ENCODE measurements at regions not wholly inside any gene's neighbourhood (a gene's known extent, or its start where the extent isn't known, plus 50 kb on each side); places are given as distances from the start of the nearest gene placed in this dataset.

- Histone ChIP-seq H3K4me1 (no peaks in the 10 kb centered on the region), H3K4me3 (no peak overlapping the region), H3K27ac (no peak overlapping the region), H3K9me3 (no peaks in the 10 kb centered on the region), H3K36me3 (ENCODE audit: low read depth, missing control alignments) (no peaks in the 10 kb centered on the region), H3K27me3 (no peaks in the 10 kb centered on the region)
- WGBS, 2 donors, result 56 to 84% methylated on average over 2 of the region's 2 CpGs
- TF ChIP-seq, protein P1, sequence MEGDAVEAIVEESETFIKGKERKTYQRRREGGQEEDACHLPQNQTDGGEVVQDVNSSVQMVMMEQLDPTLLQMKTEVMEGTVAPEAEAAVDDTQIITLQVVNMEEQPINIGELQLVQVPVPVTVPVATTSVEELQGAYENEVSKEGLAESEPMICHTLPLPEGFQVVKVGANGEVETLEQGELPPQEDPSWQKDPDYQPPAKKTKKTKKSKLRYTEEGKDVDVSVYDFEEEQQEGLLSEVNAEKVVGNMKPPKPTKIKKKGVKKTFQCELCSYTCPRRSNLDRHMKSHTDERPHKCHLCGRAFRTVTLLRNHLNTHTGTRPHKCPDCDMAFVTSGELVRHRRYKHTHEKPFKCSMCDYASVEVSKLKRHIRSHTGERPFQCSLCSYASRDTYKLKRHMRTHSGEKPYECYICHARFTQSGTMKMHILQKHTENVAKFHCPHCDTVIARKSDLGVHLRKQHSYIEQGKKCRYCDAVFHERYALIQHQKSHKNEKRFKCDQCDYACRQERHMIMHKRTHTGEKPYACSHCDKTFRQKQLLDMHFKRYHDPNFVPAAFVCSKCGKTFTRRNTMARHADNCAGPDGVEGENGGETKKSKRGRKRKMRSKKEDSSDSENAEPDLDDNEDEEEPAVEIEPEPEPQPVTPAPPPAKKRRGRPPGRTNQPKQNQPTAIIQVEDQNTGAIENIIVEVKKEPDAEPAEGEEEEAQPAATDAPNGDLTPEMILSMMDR (IDR thresholded peaks at IDR 0.05), result no peak
- TF ChIP-seq POLR2A (IDR thresholded peaks at IDR 0.05), result no peak
- DNase-seq, result no peak
- intact Hi-C loops (cut with DNase I; ENCODE audit: low total_unique reads), result no loop called here
These were observed 218.3 kb upstream of the CPNE8 start for GRCh38 chr12:39123580-39124253.

- Histone ChIP-seq H3K4me3 (no peak overlapping the region), H3K36me3 (ENCODE audit: low read depth, missing control alignments) (no peaks in the 10 kb centered on the region), H3K27me3 (no peaks in the 10 kb centered on the region), H3K27ac (no peak overlapping the region), H3K9me3 (no peaks in the 10 kb centered on the region), H3K4me1 (no peaks in the 10 kb centered on the region)
- TF ChIP-seq, protein P1 (IDR thresholded peaks at IDR 0.05), result no peak
- TF ChIP-seq POLR2A (IDR thresholded peaks at IDR 0.05), result no peak
- intact Hi-C loops (cut with DNase I; ENCODE audit: low total_unique reads), result no loop called here
- DNase-seq, result no peak
- WGBS, 2 donors, result 91% methylated on average over 6 of the region's 6 CpGs
These were observed 217.3 kb upstream of the CPNE8 start for GRCh38 chr12:39122562-39123204.

DNA sequence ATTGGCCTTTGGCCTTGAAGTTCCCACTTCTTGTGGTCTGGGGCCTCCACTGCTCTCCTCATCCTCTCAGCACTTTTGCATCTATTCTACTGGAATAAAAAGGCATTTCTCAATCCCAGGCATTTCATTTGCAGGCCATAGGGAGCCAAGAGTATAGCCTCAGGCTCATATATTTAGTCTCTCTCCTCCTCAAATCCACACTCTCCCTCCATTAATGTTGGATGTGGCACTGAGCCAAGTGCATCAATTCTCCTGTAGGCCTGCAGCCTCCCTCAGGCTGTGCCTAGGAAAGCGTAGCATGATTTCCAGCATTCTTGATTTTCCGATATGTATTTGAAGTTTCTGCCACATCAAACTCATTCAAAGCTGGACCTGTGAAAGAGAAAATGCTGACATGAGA is 211.5 kb upstream of the CPNE8 start:
- Histone ChIP-seq H3K27me3 (no peaks in the 10 kb centered on the region), H3K27ac (no peak overlapping the region), H3K9me3 (no peaks in the 10 kb centered on the region), H3K36me3 (ENCODE audit: low read depth, missing control alignments) (no peaks in the 10 kb centered on the region), H3K4me3 (no peak overlapping the region), H3K4me1 (no peaks in the 10 kb centered on the region)
- no peak for TF ChIP-seq POLR2A (IDR thresholded peaks at IDR 0.05)
- 89 to 92% methylated on average over 2 of the region's 2 CpGs for WGBS, 2 donors
- intact Hi-C loops (cut with DNase I; ENCODE audit: low total_unique reads), result no loop called here
- DNase-seq, result no peak

GRCh38 chr12:39112064-39112463 is 206.7 kb upstream of the CPNE8 start:
- intact Hi-C loops (cut with DNase I; ENCODE audit: low total_unique reads), result no loop called here
- no peak for DNase-seq
- Histone ChIP-seq H3K36me3 (ENCODE audit: low read depth, missing control alignments) (no peaks in the 10 kb centered on the region), H3K4me1 (no peaks in the 10 kb centered on the region), H3K27me3 (no peaks in the 10 kb centered on the region), H3K4me3 (no peak overlapping the region), H3K9me3 (no peaks in the 10 kb centered on the region), H3K27ac (no peak overlapping the region)
- TF ChIP-seq, protein P1 (IDR thresholded peaks at IDR 0.05), result no peak
- TF ChIP-seq POLR2A (IDR thresholded peaks at IDR 0.05), result no peak
- 73 to 74% methylated on average over 5 of the region's 5 CpGs for WGBS, 2 donors

DNA sequence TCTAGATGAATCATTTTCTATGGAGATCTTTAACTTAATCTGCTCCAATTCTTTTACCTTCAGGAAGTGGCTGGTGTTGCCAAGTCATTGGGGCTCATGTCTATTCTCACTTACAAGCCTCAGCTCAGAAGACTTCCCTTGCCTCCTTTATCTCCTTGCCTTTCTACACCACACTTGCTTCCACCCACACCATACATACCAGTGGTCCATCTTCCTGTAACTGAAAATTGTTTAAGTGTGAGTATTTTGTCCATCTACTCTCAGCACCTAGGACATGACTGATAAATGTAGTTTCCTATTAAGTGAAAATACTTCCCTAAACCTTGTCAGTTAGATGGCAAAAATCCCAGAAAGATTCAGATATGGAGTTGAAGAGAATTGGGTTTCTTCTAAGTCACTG is 199.7 kb upstream of the CPNE8 start:
- no peak for TF ChIP-seq POLR2A (IDR thresholded peaks at IDR 0.05)
- intact Hi-C loops (cut with DNase I; ENCODE audit: low total_unique reads), result no loop called here

More for the DNA sequence above, 199.7 kb upstream of the CPNE8 start:
- H3K27ac ChIP-seq, result no peak overlapping the region
- DNase-seq, result no peak
- no peak overlapping the region for H3K4me3 ChIP-seq
- H3K36me3 ChIP-seq (ENCODE audit: low read depth, missing control alignments), result no peaks in the 10 kb centered on the region
- no peaks in the 10 kb centered on the region for H3K4me1 ChIP-seq
- H3K9me3 ChIP-seq, result no peaks in the 10 kb centered on the region
- no peaks in the 10 kb centered on the region for H3K27me3 ChIP-seq

Measured in testis (tissue), 2 donors.